Fibroblast of the aortic adventitia (primary cell): ENCODE measurements at regions not wholly inside any gene's neighbourhood (a gene's known extent, or its start where the extent isn't known, plus 50 kb on each side); places are given as distances from the start of the nearest gene placed in this dataset.

Experiments
- DNase-seq: peaks from one replicate; pipeline ENCODE4 v3.0.0-alpha.2; 2010; ENCODE audit warnings: low read depth
- H3K4me3 ChIP-seq: 2 replicates; pipeline ENCODE4 v1.5.1; 2011; ENCODE audit warnings: low read depth, mild to moderate bottlenecking, control low read depth, low read length, moderate library complexity
- CTCF ChIP-seq: IDR thresholded peaks from 2 replicates; pipeline ENCODE4 v1.5.1; 2011; ENCODE audit warnings: mild to moderate bottlenecking, low read length, control low read depth, inconsistent platforms; ENCODE audit not compliant: insufficient read depth

DNA sequence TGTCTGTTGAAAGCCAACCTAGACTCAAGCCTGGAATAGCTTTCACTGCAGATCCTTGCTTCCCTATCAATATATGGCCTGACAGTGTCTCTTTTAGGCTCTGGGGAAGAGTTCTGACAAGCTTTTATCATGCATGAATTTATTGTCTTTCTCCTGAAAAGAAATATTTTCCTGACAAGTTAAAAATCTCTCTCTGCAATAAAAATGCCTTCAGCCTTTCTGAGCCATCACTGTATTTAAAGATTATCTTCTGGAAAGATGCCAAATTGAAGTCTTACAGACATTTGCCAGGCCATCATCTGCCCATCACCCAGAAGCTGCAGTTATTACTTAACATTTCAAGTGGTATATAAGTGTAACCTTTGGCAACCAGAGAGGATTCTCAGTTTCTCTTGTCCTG is 88.1 kb upstream of the HTR1A start:
- no peak for DNase-seq
- no peak for TF ChIP-seq CTCF
- no peak overlapping the region for H3K4me3 ChIP-seq

GRCh38 chr5:64040490-64040889 is 78.2 kb upstream of the HTR1A start:
- H3K4me3 ChIP-seq = no peak overlapping the region
- TF ChIP-seq CTCF = no peak
- no peak for DNase-seq

DNA sequence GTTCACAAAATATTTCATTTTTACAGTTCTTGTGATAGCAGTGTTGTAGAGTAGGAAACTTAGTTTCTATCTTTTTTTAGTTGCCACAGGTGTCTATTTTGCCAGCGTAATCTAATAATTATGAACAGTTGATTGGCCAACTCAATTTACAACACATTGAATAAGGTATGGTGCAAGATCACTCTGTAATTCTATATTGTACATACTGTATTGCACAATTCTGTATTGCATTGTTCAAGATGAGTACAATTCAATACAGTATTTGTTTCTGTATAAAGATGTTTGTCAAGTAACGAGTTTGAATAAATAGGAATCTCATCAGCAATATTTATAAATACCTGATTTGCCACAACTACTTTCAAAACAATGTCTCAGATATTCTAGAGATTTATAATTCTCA is 64.2 kb upstream of the HTR1A start:
- H3K4me3 ChIP-seq = no peak overlapping the region
- no peak for DNase-seq
- no peak for TF ChIP-seq CTCF

GRCh38 chr5:64019746-64020145 is 57.5 kb upstream of the HTR1A start:
- no peak for TF ChIP-seq CTCF
- no peak for DNase-seq
- H3K4me3 ChIP-seq = no peak overlapping the region

DNA sequence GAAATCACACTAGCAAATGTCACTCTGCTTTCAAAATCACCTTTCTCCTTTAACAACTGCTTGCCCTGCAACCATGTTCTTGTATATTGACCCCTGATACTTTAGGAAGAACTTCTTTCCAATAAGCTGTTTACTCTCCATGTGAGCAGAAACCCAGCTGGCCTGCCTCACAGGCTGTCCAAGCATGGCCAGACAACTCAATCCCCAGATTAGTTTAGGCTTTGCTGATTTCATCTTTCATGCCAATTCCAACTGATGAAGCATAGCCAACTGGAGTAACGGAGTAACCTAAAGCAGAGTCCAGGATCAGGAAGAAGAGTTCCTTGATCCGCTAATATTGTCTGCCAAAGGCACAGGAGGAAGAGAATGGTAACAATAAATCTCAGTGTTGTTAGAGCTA is 56.7 kb upstream of the HTR1A start:
- no peak for DNase-seq
- H3K4me3 ChIP-seq = no peak overlapping the region
- no peak for TF ChIP-seq CTCF

DNA sequence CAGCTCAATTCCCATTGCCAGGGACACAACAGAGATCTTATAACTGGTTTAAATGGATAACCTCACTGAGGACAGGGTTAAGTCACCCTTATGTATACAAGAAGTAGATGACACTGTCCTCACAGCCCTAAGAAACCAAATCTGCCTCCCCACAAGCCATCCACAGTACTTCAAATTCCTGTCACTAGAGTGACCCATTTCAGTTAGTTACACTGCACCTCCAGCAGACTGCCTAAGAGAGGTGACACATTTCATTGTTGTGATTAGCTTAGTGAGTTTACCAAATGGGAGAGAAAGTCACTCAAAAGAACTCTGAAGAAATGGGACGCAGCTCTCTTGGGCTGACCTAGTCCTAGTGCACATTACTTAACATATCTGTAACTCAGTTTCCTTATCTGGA is 53.6 kb upstream of the HTR1A start:
- DNase-seq = no peak
- H3K4me3 ChIP-seq = no peak overlapping the region
- TF ChIP-seq CTCF = no peak
